Mesenchymal stem cell (in vitro differentiated cells and primary cell): ENCODE measurements at regions not wholly inside any gene's neighbourhood (a gene's known extent, or its start where the extent isn't known, plus 50 kb on each side); places are given as distances from the start of the nearest gene placed in this dataset.
A peak's percentile ranks its signal among the peaks of the same experiment; 100 is the strongest.

Source experiments
- DNase-seq: peaks from one replicate; pipeline ENCODE4 v3.0.0-alpha.2; 2013
- H2AFZ ChIP-seq: one replicate; pipeline ENCODE4 v1.6.1; 2013; ENCODE audit warnings: low read depth, mild to moderate bottlenecking, control low read depth, inconsistent platforms, low read length, moderate library complexity
- H2AK5ac ChIP-seq: 2 replicates; pipeline ENCODE4 v1.6.1; 2013; ENCODE audit warnings: low read length, moderate library complexity, mild to moderate bottlenecking, inconsistent platforms; ENCODE audit not compliant: severe bottlenecking
- H2BK120ac ChIP-seq: one replicate; pipeline ENCODE4 v1.6.1; 2013; ENCODE audit warnings: low read depth, mild to moderate bottlenecking, inconsistent platforms, low read length, moderate library complexity
- H2BK12ac ChIP-seq, 2 experiments: one replicate each; pipeline ENCODE4 v1.6.1; 2013; ENCODE audit warnings: inconsistent platforms in 2 of 2, low read length in 2 of 2, mild to moderate bottlenecking in 2 of 2, moderate library complexity in 2 of 2, control low read depth in 1 of 2
- H2BK15ac ChIP-seq: one replicate; pipeline ENCODE4 v1.6.1; 2013; ENCODE audit warnings: mild to moderate bottlenecking, low read depth, inconsistent platforms; ENCODE audit not compliant: poor library complexity, severe bottlenecking
- H2BK5ac ChIP-seq: 2 replicates; pipeline ENCODE4 v1.6.1; 2013; ENCODE audit warnings: low read depth, mild to moderate bottlenecking, low read length, control low read depth, inconsistent platforms; ENCODE audit not compliant: poor library complexity, severe bottlenecking
- H3K14ac ChIP-seq, 2 experiments: one replicate each; pipeline ENCODE4 v1.6.1; 2013; ENCODE audit warnings: inconsistent platforms in 2 of 2, low read length in 2 of 2, control low read depth in 1 of 2, mild to moderate bottlenecking in 1 of 2, moderate library complexity in 1 of 2
- H3K18ac ChIP-seq, 2 experiments: one replicate each; pipeline ENCODE4 v1.6.1; 2013; ENCODE audit warnings: inconsistent platforms in 2 of 2, low read length in 2 of 2, control low read depth in 1 of 2, low read depth in 1 of 2, mild to moderate bottlenecking in 1 of 2
- H3K23ac ChIP-seq, 2 experiments: one replicate each; pipeline ENCODE4 v1.6.1; 2013; ENCODE audit warnings: inconsistent platforms in 2 of 2, low read length in 2 of 2, mild to moderate bottlenecking in 2 of 2, moderate library complexity in 2 of 2, control low read depth in 1 of 2
- H3K27ac ChIP-seq: 2 replicates; pipeline ENCODE4 v1.5.1; 2013; ENCODE audit warnings: mild to moderate bottlenecking, moderate library complexity, low read length, control low read depth, inconsistent platforms; ENCODE audit not compliant: poor library complexity, severe bottlenecking
- H3K27me3 ChIP-seq, 2 experiments: 2 replicates each; pipeline versions ENCODE4 v1.6.1 to v1.7.0; 2013; ENCODE audit warnings: low read length in 2 of 2, mild to moderate bottlenecking in 2 of 2, moderate library complexity in 2 of 2, control low read depth in 1 of 2, inconsistent platforms in 1 of 2; ENCODE audit not compliant: control insufficient read depth in 1 of 2, insufficient read depth in 1 of 2
- H3K36me3 ChIP-seq, 2 experiments: 2 replicates each; pipeline versions ENCODE4 v1.6.1 to v1.7.0; 2013; ENCODE audit warnings: low read length in 2 of 2, control low read depth in 1 of 2, inconsistent platforms in 1 of 2, low read depth in 1 of 2, mild to moderate bottlenecking in 1 of 2; ENCODE audit not compliant: insufficient read depth in 2 of 2, control insufficient read depth in 1 of 2
- H3K4ac ChIP-seq, 2 experiments: one replicate each; pipeline ENCODE4 v1.6.1; 2013; ENCODE audit warnings: inconsistent platforms in 2 of 2, low read length in 2 of 2, mild to moderate bottlenecking in 2 of 2, moderate library complexity in 2 of 2, control low read depth in 1 of 2, low read depth in 1 of 2
- H3K4me1 ChIP-seq: 2 replicates; pipeline ENCODE4 v1.6.1; 2013; ENCODE audit warnings: low read depth, low read length, control low read depth; ENCODE audit not compliant: control insufficient read depth, insufficient read depth
- H3K4me2 ChIP-seq: 2 replicates; pipeline ENCODE4 v1.6.1; 2013; ENCODE audit warnings: low read length, mild to moderate bottlenecking, inconsistent platforms; ENCODE audit not compliant: poor library complexity, severe bottlenecking
- H3K4me3 ChIP-seq, 2 experiments: 2 replicates each; pipeline versions ENCODE4 v1.5.1 to v1.7.0; 2013; ENCODE audit warnings: low read length in 2 of 2, mild to moderate bottlenecking in 2 of 2, control low read depth in 1 of 2, low read depth in 1 of 2; ENCODE audit not compliant: insufficient read depth in 1 of 2
- H3K79me1 ChIP-seq: replicated peaks from 2 replicates; pipeline ENCODE4 v1.6.1; 2013; ENCODE audit warnings: mild to moderate bottlenecking, control low read depth, low read length, inconsistent platforms; ENCODE audit not compliant: poor library complexity, severe bottlenecking
- H3K9ac ChIP-seq: 2 replicates; pipeline ENCODE4 v1.7.0; 2013; ENCODE audit warnings: mild to moderate bottlenecking, low read length, moderate library complexity
- H3K9me3 ChIP-seq: 2 replicates; pipeline ENCODE4 v1.7.0; 2013; ENCODE audit warnings: mild to moderate bottlenecking, low read length; ENCODE audit not compliant: control insufficient read depth
- H4K8ac ChIP-seq: one replicate; pipeline ENCODE4 v1.6.1; 2013; ENCODE audit warnings: inconsistent platforms, mild to moderate bottlenecking, low read length, moderate library complexity
- H4K91ac ChIP-seq: one replicate; pipeline ENCODE4 v1.6.1; 2013; ENCODE audit warnings: mild to moderate bottlenecking, low read length, inconsistent platforms
- WGBS: methylation state at CpG from one replicate; pipeline ENCODE4 v1.1.7; 2013; ENCODE audit warnings: mixed read lengths; 5-methylcytosine and 5-hydroxymethylcytosine counted together

DNA sequence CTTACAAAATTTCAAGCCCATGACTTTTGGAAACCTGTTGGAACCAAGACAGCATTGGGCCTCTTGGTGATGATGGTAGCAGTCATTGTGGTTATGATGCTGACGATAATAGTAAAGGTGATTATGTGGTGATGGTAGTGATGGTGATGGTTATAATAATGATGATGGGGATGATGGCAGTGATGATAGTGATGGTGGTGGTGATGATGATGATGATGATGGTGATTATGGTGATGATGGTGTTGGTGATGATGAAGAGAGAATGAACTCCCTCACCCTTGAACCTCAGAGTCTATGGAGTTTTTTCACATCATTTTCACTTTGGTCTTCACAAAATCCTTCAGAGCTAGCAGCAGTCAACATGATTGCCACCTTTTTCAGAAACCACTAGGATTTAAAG lies 105.3 kb upstream of the ASIC2 start:
- no peak overlapping the region for H2AK5ac ChIP-seq
- no peaks in the 10 kb centered on the region for H3K79me1 ChIP-seq
- H3K4me2 ChIP-seq: no peak overlapping the region
- H3K36me3 ChIP-seq: no peaks in the 10 kb centered on the region
- H3K18ac ChIP-seq: no peak overlapping the region
- no peaks in the 10 kb centered on the region for H3K4me1 ChIP-seq
- H3K23ac ChIP-seq: no peak overlapping the region
- H2AFZ ChIP-seq: no peak overlapping the region
- WGBS: 92% methylated on average over 1 of the region's 1 CpG
- H3K14ac ChIP-seq: no peak overlapping the region
- H3K27ac ChIP-seq: no peak overlapping the region
- no peak for DNase-seq
- H2BK5ac ChIP-seq: no peak overlapping the region
- no peak overlapping the region for H2BK12ac ChIP-seq
- no peak overlapping the region for H3K9ac ChIP-seq
- H4K91ac ChIP-seq: no peak overlapping the region
- no peak overlapping the region for H4K8ac ChIP-seq
- H3K27me3 ChIP-seq: peaks cover 0 to 12% of the 10 kb centered on the region in 2 experiments
- no peak overlapping the region for H3K4ac ChIP-seq
- no peaks in the 10 kb centered on the region for H3K9me3 ChIP-seq
- no peak overlapping the region for H2BK120ac ChIP-seq
- no peak overlapping the region for H3K4me3 ChIP-seq
- no peak overlapping the region for H2BK15ac ChIP-seq

DNA sequence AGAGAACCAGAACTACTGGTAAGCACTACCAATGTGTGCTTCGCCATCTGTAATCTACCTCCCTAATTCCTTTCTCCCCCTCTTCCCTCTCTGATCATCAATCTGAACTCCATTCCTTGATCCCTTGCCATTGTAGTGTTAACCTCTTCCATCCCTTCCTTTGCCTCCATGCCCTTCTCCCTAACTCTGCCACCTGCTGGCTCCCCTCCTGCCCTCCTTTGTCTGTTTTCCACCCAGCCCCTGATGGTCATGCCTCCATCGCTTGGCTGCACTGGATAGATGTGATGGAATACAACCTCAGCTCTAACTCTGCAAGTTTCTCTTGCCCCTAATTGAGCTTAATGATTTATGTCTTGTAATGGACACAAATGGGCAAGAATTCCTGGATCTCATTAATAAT lies 108.2 kb upstream of the ASIC2 start:
- Histone ChIP-seq H2BK120ac (no peak overlapping the region), H2BK5ac (no peak overlapping the region), H2BK15ac (no peak overlapping the region), H4K91ac (no peak overlapping the region), H3K79me1 (no peaks in the 10 kb centered on the region), H3K4me2 (no peak overlapping the region), H3K27ac (no peak overlapping the region), H3K4ac (no peak overlapping the region), H3K23ac (no peak overlapping the region), H4K8ac (no peak overlapping the region), H3K9me3 (no peaks in the 10 kb centered on the region), H2BK12ac (no peak overlapping the region), H3K27me3 (peaks cover 0 to 12% of the 10 kb centered on the region in 2 experiments), H2AK5ac (no peak overlapping the region), H3K4me1 (no peaks in the 10 kb centered on the region), H3K18ac (no peak overlapping the region), H2AFZ (no peak overlapping the region), H3K4me3 (no peak overlapping the region), H3K14ac (peak overlapping the region in 1 of 2 experiments; percentile 39), H3K36me3 (no peaks in the 10 kb centered on the region), H3K9ac (no peak overlapping the region)
- DNase-seq: no peak
- 89% methylated on average over 1 of the region's 2 CpGs for WGBS

DNA sequence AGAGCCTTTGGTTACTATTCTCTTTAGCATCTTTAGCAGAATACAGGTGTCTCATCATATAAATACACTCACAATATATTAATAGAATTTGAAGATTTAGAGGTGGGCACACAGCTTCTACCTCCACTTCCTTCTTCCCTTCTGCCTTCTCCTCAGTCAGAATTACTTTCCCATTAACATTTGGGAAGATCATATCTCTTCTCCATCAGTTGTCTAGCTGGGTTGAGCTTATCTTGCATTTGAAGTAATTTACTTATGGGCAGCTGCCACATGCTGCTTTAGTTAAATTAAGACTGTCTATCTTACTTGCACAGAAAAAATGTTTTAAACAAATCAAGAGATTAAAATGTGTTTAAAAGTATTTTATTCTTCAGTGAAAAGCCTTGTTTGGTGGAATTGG lies 110.1 kb upstream of the ASIC2 start:
- H2AK5ac ChIP-seq: no peak overlapping the region
- no peak overlapping the region for H2BK5ac ChIP-seq
- no peak overlapping the region for H3K4me3 ChIP-seq
- no peaks in the 10 kb centered on the region for H3K4me1 ChIP-seq
- H4K91ac ChIP-seq: no peak overlapping the region
- H2BK15ac ChIP-seq: no peak overlapping the region
- no peak overlapping the region for H2BK120ac ChIP-seq
- no peak overlapping the region for H3K18ac ChIP-seq
- H3K79me1 ChIP-seq: no peaks in the 10 kb centered on the region
- no peaks in the 10 kb centered on the region for H3K9me3 ChIP-seq
- no peak overlapping the region for H3K9ac ChIP-seq
- H3K23ac ChIP-seq: no peak overlapping the region
- H2BK12ac ChIP-seq: no peak overlapping the region
- H3K4me2 ChIP-seq: no peak overlapping the region
- no peak overlapping the region for H4K8ac ChIP-seq
- H3K27ac ChIP-seq: no peak overlapping the region
- DNase-seq: no peak
- no peak overlapping the region for H3K4ac ChIP-seq
- H3K14ac ChIP-seq: no peak overlapping the region
- H3K27me3 ChIP-seq: peaks cover 0 to 12% of the 10 kb centered on the region in 2 experiments
- no peak overlapping the region for H2AFZ ChIP-seq
- H3K36me3 ChIP-seq: no peaks in the 10 kb centered on the region

DNA sequence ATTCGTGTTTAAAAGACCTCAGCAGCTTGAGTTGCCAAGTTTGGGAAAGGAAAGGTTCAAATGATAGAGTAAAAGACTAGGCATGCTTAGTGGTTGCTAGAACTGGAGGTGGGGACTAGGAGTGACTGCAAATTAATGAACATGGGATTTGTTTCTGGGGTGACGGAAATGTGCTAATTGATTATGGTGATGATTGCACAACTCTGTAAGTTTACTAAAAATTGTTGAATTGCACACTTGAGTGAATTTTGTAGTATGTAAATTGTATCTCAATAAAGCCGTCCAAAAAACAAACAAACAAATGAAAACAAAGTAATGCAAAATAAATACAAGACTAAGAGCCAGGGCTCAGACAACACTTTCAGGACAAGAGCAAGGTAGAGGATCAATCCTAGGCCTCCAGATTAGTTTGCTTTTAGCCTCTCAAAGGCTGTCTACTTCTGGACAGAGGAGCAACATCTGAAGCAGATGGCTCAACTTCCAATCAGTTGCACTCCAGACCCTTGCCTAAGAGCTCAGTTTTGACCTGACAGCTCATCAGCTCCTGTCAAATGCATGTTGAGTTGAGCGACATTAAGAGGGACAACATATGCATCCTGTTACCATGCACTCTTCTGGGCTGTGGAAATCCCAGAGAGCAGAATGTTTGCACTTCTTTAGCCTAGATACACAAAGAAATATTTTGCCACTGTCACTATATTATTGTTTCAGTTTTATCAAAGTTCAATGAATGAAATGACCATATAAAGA lies 111.2 kb upstream of the ASIC2 start:
- Histone ChIP-seq H3K79me1 (no peaks in the 10 kb centered on the region), H2BK12ac (no peak overlapping the region), H4K8ac (no peak overlapping the region), H4K91ac (no peak overlapping the region), H3K4me2 (no peak overlapping the region), H2BK120ac (no peak overlapping the region), H2AK5ac (no peak overlapping the region), H3K4me3 (no peak overlapping the region), H3K18ac (no peak overlapping the region), H2AFZ (no peak overlapping the region), H3K9me3 (no peaks in the 10 kb centered on the region), H3K14ac (no peak overlapping the region), H3K36me3 (no peaks in the 10 kb centered on the region), H3K9ac (no peak overlapping the region), H3K27me3 (peaks cover 0 to 12% of the 10 kb centered on the region in 2 experiments), H2BK15ac (no peak overlapping the region), H3K4me1 (no peaks in the 10 kb centered on the region), H3K27ac (no peak overlapping the region), H2BK5ac (no peak overlapping the region), H3K23ac (no peak overlapping the region), H3K4ac (no peak overlapping the region)
- WGBS: 78% methylated on average over 4 of the region's 4 CpGs
- DNase-seq: no peak
